ENCODE measurements at regions not wholly inside any gene's neighbourhood (a gene's known extent, or its start where the extent isn't known, plus 50 kb on each side); places are given as distances from the start of the nearest gene placed in this dataset.

DNA sequence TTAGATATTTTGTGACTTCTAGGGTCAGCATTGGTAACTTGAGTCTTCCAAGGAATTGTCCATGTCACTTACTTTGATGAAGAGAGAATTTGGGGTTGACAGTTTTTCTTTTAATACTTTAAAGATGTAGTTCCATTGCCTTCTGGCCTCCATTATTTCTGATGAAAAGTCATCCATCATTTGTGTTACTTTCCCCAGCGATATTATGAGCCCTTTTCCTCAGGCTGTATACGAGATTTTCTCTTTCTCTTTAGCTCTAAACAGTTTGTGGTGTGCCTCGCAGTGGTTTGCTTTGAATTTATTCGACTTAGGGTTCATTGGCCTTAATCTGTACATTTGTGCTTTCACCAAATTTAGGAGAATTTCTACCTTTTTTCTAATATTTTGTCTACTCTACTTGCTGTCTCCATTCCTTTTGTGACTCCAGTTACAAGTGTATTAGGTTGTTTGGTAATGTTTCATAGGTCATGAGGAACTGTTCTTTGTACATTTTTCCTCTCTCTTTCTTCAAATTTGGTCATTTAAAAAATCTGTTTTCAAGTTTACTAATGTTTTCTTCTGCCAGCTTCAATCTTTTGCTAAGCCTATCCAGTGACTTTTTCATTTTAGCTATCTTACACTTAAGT lies 131.4 kb upstream of the OTOS start:
- TF ChIP-seq, protein P1, sequence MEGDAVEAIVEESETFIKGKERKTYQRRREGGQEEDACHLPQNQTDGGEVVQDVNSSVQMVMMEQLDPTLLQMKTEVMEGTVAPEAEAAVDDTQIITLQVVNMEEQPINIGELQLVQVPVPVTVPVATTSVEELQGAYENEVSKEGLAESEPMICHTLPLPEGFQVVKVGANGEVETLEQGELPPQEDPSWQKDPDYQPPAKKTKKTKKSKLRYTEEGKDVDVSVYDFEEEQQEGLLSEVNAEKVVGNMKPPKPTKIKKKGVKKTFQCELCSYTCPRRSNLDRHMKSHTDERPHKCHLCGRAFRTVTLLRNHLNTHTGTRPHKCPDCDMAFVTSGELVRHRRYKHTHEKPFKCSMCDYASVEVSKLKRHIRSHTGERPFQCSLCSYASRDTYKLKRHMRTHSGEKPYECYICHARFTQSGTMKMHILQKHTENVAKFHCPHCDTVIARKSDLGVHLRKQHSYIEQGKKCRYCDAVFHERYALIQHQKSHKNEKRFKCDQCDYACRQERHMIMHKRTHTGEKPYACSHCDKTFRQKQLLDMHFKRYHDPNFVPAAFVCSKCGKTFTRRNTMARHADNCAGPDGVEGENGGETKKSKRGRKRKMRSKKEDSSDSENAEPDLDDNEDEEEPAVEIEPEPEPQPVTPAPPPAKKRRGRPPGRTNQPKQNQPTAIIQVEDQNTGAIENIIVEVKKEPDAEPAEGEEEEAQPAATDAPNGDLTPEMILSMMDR (IDR thresholded peaks at IDR 0.05): no peak
- no peak for TF ChIP-seq POLR2A (IDR thresholded peaks at IDR 0.05)

Measured in heart left ventricle (tissue), 13 donors.